Left ventricle myocardium inferior (tissue), 1 donor: ENCODE measurements at regions not wholly inside any gene's neighbourhood (a gene's known extent, or its start where the extent isn't known, plus 50 kb on each side); places are given as distances from the start of the nearest gene placed in this dataset.

ENCODE experiments used
- DNase-seq: peaks from one replicate; pipeline ENCODE4 v3.0.0-alpha.2; 2020
- H3K27ac ChIP-seq: fragments of 200-600 bp; replicated peaks from 2 replicates; pipeline ENCODE4 v1.8.0; 2021
- H3K27me3 ChIP-seq: fragments of 200-600 bp; 2 replicates; pipeline ENCODE4 v1.8.0; 2021; ENCODE audit warnings: low read depth
- H3K36me3 ChIP-seq: fragments of 200-600 bp; 2 replicates; pipeline ENCODE4 v1.8.0; 2021
- H3K4me1 ChIP-seq: fragments of 200-600 bp; 2 replicates; pipeline ENCODE4 v1.8.0; 2021
- H3K4me3 ChIP-seq: fragments of 200-600 bp; 2 replicates; pipeline ENCODE4 v1.8.0; 2021; ENCODE audit warnings: mild to moderate bottlenecking, moderate library complexity
- H3K9me3 ChIP-seq: fragments of 200-600 bp; replicated peaks from 2 replicates; pipeline ENCODE4 v1.8.0; 2021
- intact Hi-C: fragments of 100-400 bp; cut with micrococcal nuclease; formaldehyde crosslinking; loops from one replicate; pipeline ENCODE4 v1.11.0; 2022
- TF ChIP-seq, protein P1 (sequence below): fragments of 200-600 bp; IDR thresholded peaks from 2 replicates; pipeline ENCODE4 v1.8.0; 2021; ENCODE audit warnings: antibody characterized with exemption, mild to moderate bottlenecking, borderline replicate concordance
- donor health status: DM: no; HTN: yes; CAD: no; lungs with severe emphysema.

DNA sequence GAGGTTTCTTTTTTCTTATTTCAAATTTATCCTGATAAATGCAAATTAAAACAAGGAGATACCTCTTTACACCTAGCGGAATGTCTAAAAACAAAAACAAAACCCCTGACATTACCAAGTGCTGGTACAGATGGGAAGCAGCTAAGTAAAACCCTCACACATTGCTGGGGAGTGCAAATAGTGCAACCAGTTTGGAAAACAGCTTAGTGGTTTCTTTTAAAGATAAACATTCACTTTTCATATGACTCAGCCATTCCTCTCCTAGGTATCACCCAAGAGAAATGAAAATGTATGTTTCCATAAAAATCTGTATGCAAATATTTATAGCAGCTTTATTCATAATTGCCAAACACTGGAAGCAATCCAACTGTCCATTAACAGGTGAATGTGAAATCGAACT, 84.1 kb upstream of the HELT start:
- H3K9me3 ChIP-seq = no peaks in the 10 kb centered on the region
- no peak overlapping the region for H3K27ac ChIP-seq
- TF ChIP-seq, protein P1, sequence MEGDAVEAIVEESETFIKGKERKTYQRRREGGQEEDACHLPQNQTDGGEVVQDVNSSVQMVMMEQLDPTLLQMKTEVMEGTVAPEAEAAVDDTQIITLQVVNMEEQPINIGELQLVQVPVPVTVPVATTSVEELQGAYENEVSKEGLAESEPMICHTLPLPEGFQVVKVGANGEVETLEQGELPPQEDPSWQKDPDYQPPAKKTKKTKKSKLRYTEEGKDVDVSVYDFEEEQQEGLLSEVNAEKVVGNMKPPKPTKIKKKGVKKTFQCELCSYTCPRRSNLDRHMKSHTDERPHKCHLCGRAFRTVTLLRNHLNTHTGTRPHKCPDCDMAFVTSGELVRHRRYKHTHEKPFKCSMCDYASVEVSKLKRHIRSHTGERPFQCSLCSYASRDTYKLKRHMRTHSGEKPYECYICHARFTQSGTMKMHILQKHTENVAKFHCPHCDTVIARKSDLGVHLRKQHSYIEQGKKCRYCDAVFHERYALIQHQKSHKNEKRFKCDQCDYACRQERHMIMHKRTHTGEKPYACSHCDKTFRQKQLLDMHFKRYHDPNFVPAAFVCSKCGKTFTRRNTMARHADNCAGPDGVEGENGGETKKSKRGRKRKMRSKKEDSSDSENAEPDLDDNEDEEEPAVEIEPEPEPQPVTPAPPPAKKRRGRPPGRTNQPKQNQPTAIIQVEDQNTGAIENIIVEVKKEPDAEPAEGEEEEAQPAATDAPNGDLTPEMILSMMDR = no peak
- no peak for DNase-seq
- no peak overlapping the region for H3K4me3 ChIP-seq
- intact Hi-C loops = no loop called here
- H3K4me1 ChIP-seq = no peaks in the 10 kb centered on the region
- H3K27me3 ChIP-seq = no peaks in the 10 kb centered on the region
- H3K36me3 ChIP-seq = no peaks in the 10 kb centered on the region

DNA sequence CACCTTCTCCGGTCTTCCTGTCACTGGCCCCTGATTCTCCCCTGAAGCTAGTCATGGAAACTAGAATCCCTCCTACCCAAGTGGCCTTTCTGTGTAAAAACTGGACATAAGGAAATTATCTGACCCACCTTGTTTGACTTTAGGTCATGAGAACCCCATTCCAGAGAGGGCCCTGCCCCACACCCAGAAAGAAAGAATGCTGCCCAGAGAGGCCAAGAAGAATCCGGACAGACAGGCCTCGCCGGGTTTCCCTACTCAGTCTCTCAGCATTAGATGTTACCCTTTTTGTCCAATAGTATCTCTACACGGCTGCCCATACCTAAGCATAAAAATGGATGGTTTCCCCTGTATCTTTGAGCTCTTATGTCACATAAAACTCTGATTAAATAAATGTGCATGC, 83.3 kb upstream of the HELT start:
- intact Hi-C loops = no loop called here
- no peak for DNase-seq
- Histone ChIP-seq H3K27ac (no peak overlapping the region), H3K9me3 (peaks cover 3% of the 10 kb centered on the region), H3K4me1 (no peaks in the 10 kb centered on the region), H3K4me3 (no peak overlapping the region), H3K36me3 (no peaks in the 10 kb centered on the region), H3K27me3 (no peaks in the 10 kb centered on the region)
- TF ChIP-seq, protein P1 = no peak

- no peak for DNase-seq
Observed at GRCh38 chr4:184936071-184936470, 82.2 kb upstream of the HELT start.

GRCh38 chr4:184937030-184937710, 81.1 kb upstream of the HELT start:
- TF ChIP-seq, protein P1 = no peak

More at GRCh38 chr4:184936071-184936470, 82.2 kb upstream of the HELT start:
- no peak overlapping the region for H3K4me3 ChIP-seq
- no peak overlapping the region for H3K27ac ChIP-seq
- H3K9me3 ChIP-seq = peaks cover 10% of the 10 kb centered on the region
- TF ChIP-seq, protein P1 = no peak
- intact Hi-C loops = no loop called here
- H3K27me3 ChIP-seq = no peaks in the 10 kb centered on the region
- H3K36me3 ChIP-seq = no peaks in the 10 kb centered on the region
- no peaks in the 10 kb centered on the region for H3K4me1 ChIP-seq

DNA sequence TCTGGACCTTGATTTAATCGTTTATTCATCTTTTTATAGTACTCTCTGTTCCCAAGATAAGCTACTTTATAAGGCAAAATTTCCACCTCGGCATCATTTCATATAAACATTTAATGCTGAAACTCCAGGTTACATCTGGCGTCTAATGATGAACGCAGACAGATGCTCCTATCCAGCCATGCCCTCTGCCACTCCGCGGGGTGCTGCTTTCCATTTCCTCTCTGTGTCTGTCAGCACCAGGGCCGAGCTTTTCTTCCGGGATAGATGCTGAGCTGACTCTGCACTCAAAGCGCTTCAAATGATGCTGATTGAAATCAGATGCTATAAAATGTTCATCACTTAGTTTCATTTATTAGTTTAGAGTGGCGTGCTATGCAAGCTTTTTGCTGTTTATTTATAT, 80.5 kb upstream of the HELT start:
- Histone ChIP-seq H3K27ac (no peak overlapping the region), H3K4me1 (no peaks in the 10 kb centered on the region), H3K9me3 (peaks cover 10% of the 10 kb centered on the region), H3K4me3 (no peak overlapping the region), H3K27me3 (no peaks in the 10 kb centered on the region), H3K36me3 (no peaks in the 10 kb centered on the region)
- DNase-seq = no peak
- intact Hi-C loops = no loop called here
- TF ChIP-seq, protein P1 = no peak

More at GRCh38 chr4:184937030-184937710, 81.1 kb upstream of the HELT start:
- Histone ChIP-seq H3K27ac (no peak overlapping the region), H3K9me3 (peaks cover 10% of the 10 kb centered on the region), H3K27me3 (no peaks in the 10 kb centered on the region), H3K4me3 (no peak overlapping the region), H3K36me3 (no peaks in the 10 kb centered on the region), H3K4me1 (no peaks in the 10 kb centered on the region)
- intact Hi-C loops = no loop called here
- DNase-seq = no peak
